Endothelial cell of umbilical vein (primary cell): ENCODE measurements at regions not wholly inside any gene's neighbourhood (a gene's known extent, or its start where the extent isn't known, plus 50 kb on each side); places are given as distances from the start of the nearest gene placed in this dataset.

Experiments
- EZH2 ChIP-seq: IDR thresholded peaks from 2 replicates; pipeline ENCODE4 v1.6.1; 2012; ENCODE audit warnings: borderline replicate concordance, low read depth, mild to moderate bottlenecking, moderate library complexity, low read length, inconsistent platforms; ENCODE audit not compliant: severe bottlenecking
- JUN ChIP-seq: IDR thresholded peaks from 2 replicates; pipeline ENCODE4 v1.6.1; 2011; ENCODE audit warnings: borderline replicate concordance, low read depth; ENCODE audit not compliant: insufficient read length, insufficient read depth
- MAX ChIP-seq: IDR thresholded peaks from 2 replicates; pipeline ENCODE4 v1.6.1; 2011; ENCODE audit not compliant: insufficient read depth, insufficient read length
- POLR2A ChIP-seq: IDR thresholded peaks from 2 replicates; pipeline ENCODE4 v1.6.1; 2012; ENCODE audit warnings: low read depth, mild to moderate bottlenecking, control low read depth, low read length
- POLR2AphosphoS5 ChIP-seq: IDR thresholded peaks from 2 replicates; pipeline ENCODE4 v1.6.1; 2012; ENCODE audit warnings: low read depth, mild to moderate bottlenecking, control low read depth, low read length, moderate library complexity; ENCODE audit not compliant: insufficient read depth
- TF ChIP-seq, protein P1 (sequence below), 2 donors: IDR thresholded peaks; 1 replicate in 1 of 2; 2 replicates in 1 of 2; pipeline ENCODE4 v1.5.1; 2011; ENCODE audit warnings: low read length in 2 of 2, mild to moderate bottlenecking in 2 of 2, moderate library complexity in 2 of 2, control low read depth in 1 of 2, inconsistent platforms in 1 of 2, low read depth in 1 of 2; ENCODE audit not compliant: insufficient read depth in 1 of 2; ENCODE audit errors: extremely low read depth in 1 of 2

GRCh38 chr6:81450180-81450579 lies 302.3 kb downstream of the TENT5A start:
- TF ChIP-seq, protein P1, sequence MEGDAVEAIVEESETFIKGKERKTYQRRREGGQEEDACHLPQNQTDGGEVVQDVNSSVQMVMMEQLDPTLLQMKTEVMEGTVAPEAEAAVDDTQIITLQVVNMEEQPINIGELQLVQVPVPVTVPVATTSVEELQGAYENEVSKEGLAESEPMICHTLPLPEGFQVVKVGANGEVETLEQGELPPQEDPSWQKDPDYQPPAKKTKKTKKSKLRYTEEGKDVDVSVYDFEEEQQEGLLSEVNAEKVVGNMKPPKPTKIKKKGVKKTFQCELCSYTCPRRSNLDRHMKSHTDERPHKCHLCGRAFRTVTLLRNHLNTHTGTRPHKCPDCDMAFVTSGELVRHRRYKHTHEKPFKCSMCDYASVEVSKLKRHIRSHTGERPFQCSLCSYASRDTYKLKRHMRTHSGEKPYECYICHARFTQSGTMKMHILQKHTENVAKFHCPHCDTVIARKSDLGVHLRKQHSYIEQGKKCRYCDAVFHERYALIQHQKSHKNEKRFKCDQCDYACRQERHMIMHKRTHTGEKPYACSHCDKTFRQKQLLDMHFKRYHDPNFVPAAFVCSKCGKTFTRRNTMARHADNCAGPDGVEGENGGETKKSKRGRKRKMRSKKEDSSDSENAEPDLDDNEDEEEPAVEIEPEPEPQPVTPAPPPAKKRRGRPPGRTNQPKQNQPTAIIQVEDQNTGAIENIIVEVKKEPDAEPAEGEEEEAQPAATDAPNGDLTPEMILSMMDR (IDR thresholded peaks at IDR 0.05; ENCODE audit: extremely low read depth in 1 of 2, insufficient read depth in 1 of 2, low read depth in 1 of 2, low read length in 2 of 2), result no peak
- TF ChIP-seq POLR2A (no peak), EZH2 (no peak), MAX (no peak), POLR2AphosphoS5 (no peak), JUN (no peak)
